ENCODE measurements at regions not wholly inside any gene's neighbourhood (a gene's known extent, or its start where the extent isn't known, plus 50 kb on each side); places are given as distances from the start of the nearest gene placed in this dataset.
"Not testable (repeated sequence)": the region's sequence is repeated elsewhere in the genome, so short reads cannot be mapped to it uniquely, and the experiment has no call there.

GRCh38 chr6:140697585-140697984, 1323.1 kb upstream of the CITED2 start:
- Mint-ChIP-seq H3K4me1 (no peaks in the 10 kb centered on the region), H3K9me3 (no peaks in the 10 kb centered on the region), H3K27ac (no peak overlapping the region), H3K36me3 (no peaks in the 10 kb centered on the region), H3K27me3 (no peaks in the 10 kb centered on the region), H3K4me3 (no peak overlapping the region)
- DNase-seq, result no peak
- CTCF ChIA-PET, result no interaction called here

- Mint-ChIP-seq H3K4me1 (no peaks in the 10 kb centered on the region), H3K4me3 (no peak overlapping the region), H3K27ac (no peak overlapping the region), H3K9me3 (no peaks in the 10 kb centered on the region), H3K27me3 (no peaks in the 10 kb centered on the region), H3K36me3 (no peaks in the 10 kb centered on the region)
- CTCF ChIA-PET, result no interaction called here
- DNase-seq, result no peak
These were observed 1310.5 kb upstream of the CITED2 start for GRCh38 chr6:140684776-140685550.

GRCh38 chr6:140677781-140678528, 1303.5 kb upstream of the CITED2 start:
- H3K9me3 Mint-ChIP-seq, result no peaks in the 10 kb centered on the region
- DNase-seq, result no peak
- no peaks in the 10 kb centered on the region for H3K27me3 Mint-ChIP-seq
- H3K4me1 Mint-ChIP-seq, result no peaks in the 10 kb centered on the region
- CTCF ChIA-PET, result no interaction called here
- no peak overlapping the region for H3K4me3 Mint-ChIP-seq
- H3K27ac Mint-ChIP-seq, result no peak overlapping the region
- H3K36me3 Mint-ChIP-seq, result no peaks in the 10 kb centered on the region

- no peak for DNase-seq
- H3K27me3 Mint-ChIP-seq, result no peaks in the 10 kb centered on the region
- no peaks in the 10 kb centered on the region for H3K4me1 Mint-ChIP-seq
- no peak overlapping the region for H3K4me3 Mint-ChIP-seq
- no peaks in the 10 kb centered on the region for H3K36me3 Mint-ChIP-seq
- CTCF ChIA-PET, result no interaction called here
- H3K9me3 Mint-ChIP-seq, result no peaks in the 10 kb centered on the region
- no peak overlapping the region for H3K27ac Mint-ChIP-seq
These were observed 1297.5 kb upstream of the CITED2 start for GRCh38 chr6:140671926-140672325.

GRCh38 chr6:140670021-140670420, 1295.6 kb upstream of the CITED2 start:
- CTCF ChIA-PET, result no interaction called here
- H3K27me3 Mint-ChIP-seq, result no peaks in the 10 kb centered on the region

GRCh38 chr6:140669321-140669720, 1294.9 kb upstream of the CITED2 start:
- no peaks in the 10 kb centered on the region for H3K9me3 Mint-ChIP-seq
- no peaks in the 10 kb centered on the region for H3K36me3 Mint-ChIP-seq
- no peak overlapping the region for H3K4me3 Mint-ChIP-seq
- no peaks in the 10 kb centered on the region for H3K27me3 Mint-ChIP-seq
- H3K27ac Mint-ChIP-seq, result no peak overlapping the region
- CTCF ChIA-PET, result no interaction called here
- DNase-seq, result no peak
- no peaks in the 10 kb centered on the region for H3K4me1 Mint-ChIP-seq

More at GRCh38 chr6:140670021-140670420, 1295.6 kb upstream of the CITED2 start:
- no peak overlapping the region for H3K4me3 Mint-ChIP-seq
- no peak overlapping the region for H3K27ac Mint-ChIP-seq
- H3K9me3 Mint-ChIP-seq, result no peaks in the 10 kb centered on the region
- DNase-seq, result no peak
- H3K4me1 Mint-ChIP-seq, result no peaks in the 10 kb centered on the region
- H3K36me3 Mint-ChIP-seq, result no peaks in the 10 kb centered on the region

GRCh38 chr6:140663772-140664171, 1289.3 kb upstream of the CITED2 start:
- Mint-ChIP-seq H3K27ac (no peak overlapping the region), H3K36me3 (no peaks in the 10 kb centered on the region), H3K4me3 (no peak overlapping the region), H3K4me1 (no peaks in the 10 kb centered on the region), H3K27me3 (no peaks in the 10 kb centered on the region), H3K9me3 (no peaks in the 10 kb centered on the region)
- DNase-seq, result no peak
- CTCF ChIA-PET, result no interaction called here

- H3K36me3 Mint-ChIP-seq, result no peaks in the 10 kb centered on the region
- CTCF ChIA-PET, result no interaction called here
- no peak for DNase-seq
- no peaks in the 10 kb centered on the region for H3K27me3 Mint-ChIP-seq
- no peaks in the 10 kb centered on the region for H3K4me1 Mint-ChIP-seq
- H3K4me3 Mint-ChIP-seq, result no peak overlapping the region
- no peaks in the 10 kb centered on the region for H3K9me3 Mint-ChIP-seq
- no peak overlapping the region for H3K27ac Mint-ChIP-seq
These were observed 1288.6 kb upstream of the CITED2 start for GRCh38 chr6:140663094-140663493.

GRCh38 chr6:140661691-140662090, 1287.2 kb upstream of the CITED2 start:
- H3K4me3 Mint-ChIP-seq, result no peak overlapping the region
- H3K36me3 Mint-ChIP-seq, result no peaks in the 10 kb centered on the region
- no peak overlapping the region for H3K27ac Mint-ChIP-seq
- H3K4me1 Mint-ChIP-seq, result no peaks in the 10 kb centered on the region
- DNase-seq, result no peak
- CTCF ChIA-PET, result no interaction called here
- no peaks in the 10 kb centered on the region for H3K27me3 Mint-ChIP-seq
- H3K9me3 Mint-ChIP-seq, result no peaks in the 10 kb centered on the region

- no peak for DNase-seq
- no peaks in the 10 kb centered on the region for H3K4me1 Mint-ChIP-seq
- H3K27me3 Mint-ChIP-seq, result no peaks in the 10 kb centered on the region
These were observed 1285.8 kb upstream of the CITED2 start for GRCh38 chr6:140660295-140660694.

GRCh38 chr6:140653972-140654371, 1279.5 kb upstream of the CITED2 start:
- no peak for DNase-seq
- Mint-ChIP-seq H3K9me3 (no peaks in the 10 kb centered on the region), H3K27me3 (no peaks in the 10 kb centered on the region), H3K4me3 (no peak overlapping the region), H3K27ac (no peak overlapping the region), H3K36me3 (no peaks in the 10 kb centered on the region), H3K4me1 (no peaks in the 10 kb centered on the region)
- CTCF ChIA-PET, result no interaction called here

More at GRCh38 chr6:140660295-140660694, 1285.8 kb upstream of the CITED2 start:
- no peak overlapping the region for H3K4me3 Mint-ChIP-seq
- H3K27ac Mint-ChIP-seq, result no peak overlapping the region
- no peaks in the 10 kb centered on the region for H3K9me3 Mint-ChIP-seq
- H3K36me3 Mint-ChIP-seq, result no peaks in the 10 kb centered on the region
- CTCF ChIA-PET, result no interaction called here

GRCh38 chr6:140653506-140653905, 1279.1 kb upstream of the CITED2 start:
- H3K4me1 Mint-ChIP-seq, result no peaks in the 10 kb centered on the region
- H3K27ac Mint-ChIP-seq, result no peak overlapping the region
- no peaks in the 10 kb centered on the region for H3K9me3 Mint-ChIP-seq
- H3K27me3 Mint-ChIP-seq, result no peaks in the 10 kb centered on the region
- CTCF ChIA-PET, result no interaction called here
- no peaks in the 10 kb centered on the region for H3K36me3 Mint-ChIP-seq
- no peak overlapping the region for H3K4me3 Mint-ChIP-seq
- DNase-seq, result no peak

GRCh38 chr6:140649502-140649901, 1275.1 kb upstream of the CITED2 start:
- DNase-seq, H3K4me3 Mint-ChIP-seq, H3K36me3 Mint-ChIP-seq, H3K9me3 Mint-ChIP-seq, CTCF ChIA-PET, H3K27ac Mint-ChIP-seq, H3K4me1 Mint-ChIP-seq, H3K27me3 Mint-ChIP-seq: not testable (repeated sequence)

GRCh38 chr6:140647322-140647721, 1272.9 kb upstream of the CITED2 start:
- H3K9me3 Mint-ChIP-seq, result peaks cover 11% of the 10 kb centered on the region
- H3K4me1 Mint-ChIP-seq, H3K4me3 Mint-ChIP-seq, DNase-seq, H3K27me3 Mint-ChIP-seq, H3K27ac Mint-ChIP-seq, H3K36me3 Mint-ChIP-seq, CTCF ChIA-PET: not testable (repeated sequence)

- Mint-ChIP-seq H3K27me3 (no peaks in the 10 kb centered on the region), H3K27ac (no peak overlapping the region), H3K9me3 (peaks cover 11% of the 10 kb centered on the region), H3K4me3 (no peak overlapping the region), H3K4me1 (no peaks in the 10 kb centered on the region), H3K36me3 (no peaks in the 10 kb centered on the region)
- no peak for DNase-seq
- CTCF ChIA-PET, result no interaction called here
These were observed 1269.6 kb upstream of the CITED2 start for GRCh38 chr6:140644017-140644416.
